22Rv1 (cell line): ENCODE measurements at regions not wholly inside any gene's neighbourhood (a gene's known extent, or its start where the extent isn't known, plus 50 kb on each side); places are given as distances from the start of the nearest gene placed in this dataset.

ENCODE experiments used
- H3K27ac ChIP-seq: fragments of 450-650 bp; 2 replicates; pipeline ENCODE4 v1.5.1; 2017
- CTCF ChIP-seq: fragments of 450-650 bp; IDR thresholded peaks from 2 replicates; pipeline ENCODE4 v1.5.1; 2017; ENCODE audit warnings: mild to moderate bottlenecking
- ZFX ChIP-seq: fragments of 450-650 bp; IDR thresholded peaks from 2 replicates; pipeline ENCODE4 v1.6.1; 2017; ENCODE audit warnings: antibody characterized with exemption, borderline replicate concordance

- no peak overlapping the region for H3K27ac ChIP-seq
- TF ChIP-seq ZFX (no peak), CTCF (no peak)
Measured at GRCh38 chr1:229710746-229711145, 84.7 kb downstream of the URB2 start.

GRCh38 chr1:229714306-229714705 is 88.3 kb downstream of the URB2 start:
- H3K27ac ChIP-seq = no peak overlapping the region
- TF ChIP-seq CTCF (no peak), ZFX (no peak)

- TF ChIP-seq CTCF (peak; percentile 93), ZFX (no peak)
- no peak overlapping the region for H3K27ac ChIP-seq
Measured at GRCh38 chr1:229714964-229715603, 89.0 kb downstream of the URB2 start.

- TF ChIP-seq ZFX = no peak
- no peak for TF ChIP-seq CTCF
- H3K27ac ChIP-seq = no peak overlapping the region
Measured at GRCh38 chr1:229716069-229716468, 90.0 kb downstream of the URB2 start.

- H3K27ac ChIP-seq = no peak overlapping the region; the same call in 1 of the 2 replicates
- TF ChIP-seq CTCF = no peak
- no peak for TF ChIP-seq ZFX
Measured at GRCh38 chr1:229716704-229717103, 90.7 kb downstream of the URB2 start.

DNA sequence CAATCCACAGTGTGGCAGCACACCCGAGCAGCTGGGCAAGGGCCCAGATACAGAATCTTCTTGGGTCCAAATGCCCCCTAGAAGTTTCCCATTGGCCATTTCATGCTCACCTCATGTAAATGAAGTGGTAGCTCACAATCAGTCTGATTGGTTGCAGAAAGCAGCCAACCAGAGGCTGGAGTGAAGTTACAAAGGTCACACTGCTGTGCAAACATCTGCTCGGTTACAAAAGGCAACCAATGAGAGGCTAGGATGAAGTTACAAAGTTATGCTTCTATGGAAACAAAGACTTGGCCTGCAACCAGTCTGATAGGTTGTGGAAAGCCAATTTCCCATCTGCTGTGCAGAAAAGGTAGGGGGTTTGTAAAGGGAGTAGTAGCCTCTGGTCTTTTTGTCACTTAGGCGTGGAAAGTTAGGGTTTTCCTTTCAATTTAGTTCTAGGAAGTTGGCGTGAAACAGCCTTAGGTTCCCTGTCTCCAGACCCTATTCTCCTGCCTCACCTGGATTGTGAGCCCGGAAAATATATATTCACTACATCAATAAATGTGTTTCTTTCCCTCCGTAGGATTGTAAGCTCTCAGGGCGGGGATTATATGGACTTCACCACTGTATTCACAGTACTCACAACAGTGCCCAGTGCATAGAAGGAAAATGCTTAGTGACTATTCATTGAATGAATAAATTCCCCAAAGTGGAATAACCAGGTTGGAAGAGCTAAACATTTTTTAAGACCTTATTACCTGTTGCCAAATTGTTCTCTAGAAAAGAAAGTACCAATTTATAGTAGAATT is 91.9 kb downstream of the URB2 start:
- H3K27ac ChIP-seq = peak overlapping the region; percentile 54

More for the DNA sequence above, 91.9 kb downstream of the URB2 start:
- TF ChIP-seq CTCF (no peak), ZFX (no peak)
